ENCODE measurements at regions not wholly inside any gene's neighbourhood (a gene's known extent, or its start where the extent isn't known, plus 50 kb on each side); places are given as distances from the start of the nearest gene placed in this dataset.

DNA sequence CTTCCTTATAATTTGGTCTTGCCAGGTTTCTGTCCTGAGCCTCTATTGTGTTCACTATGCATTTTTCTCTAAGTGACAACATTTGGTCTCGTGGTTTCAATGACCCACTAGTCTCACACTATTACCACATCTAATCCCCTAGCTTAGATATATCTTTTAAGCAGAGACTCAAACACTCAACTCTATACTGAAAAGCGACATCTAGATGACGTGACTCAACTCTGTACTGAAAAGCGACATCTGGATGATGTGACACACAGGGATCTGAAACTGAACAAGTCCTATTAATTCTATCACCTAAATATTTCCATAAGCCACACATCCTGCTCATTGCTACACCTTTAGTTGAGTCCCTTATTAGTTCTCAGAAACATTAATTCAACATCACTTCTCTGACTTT is 141.7 kb upstream of the MBNL1 start:
- TF ChIP-seq EZH2 (IDR thresholded peaks at IDR 0.05) (no peak), POLR2AphosphoS5 (IDR thresholded peaks at IDR 0.05; ENCODE audit: low read depth, low read length) (no peak), POLR2A (IDR thresholded peaks at IDR 0.05; ENCODE audit: borderline replicate concordance, extremely low read depth, insufficient read depth, insufficient read length) (no peak), YY1 (IDR thresholded peaks at IDR 0.05; ENCODE audit: extremely low read depth, insufficient replicate concordance, low read depth, low read length) (no peak), EGR1 (IDR thresholded peaks at IDR 0.05; ENCODE audit: low read depth) (no peak), ATF3 (IDR thresholded peaks at IDR 0.05) (no peak), ZBTB33 (IDR thresholded peaks at IDR 0.05; ENCODE audit: extremely low read depth, insufficient replicate concordance, low read length) (no peak)
- TF ChIP-seq, protein P1, sequence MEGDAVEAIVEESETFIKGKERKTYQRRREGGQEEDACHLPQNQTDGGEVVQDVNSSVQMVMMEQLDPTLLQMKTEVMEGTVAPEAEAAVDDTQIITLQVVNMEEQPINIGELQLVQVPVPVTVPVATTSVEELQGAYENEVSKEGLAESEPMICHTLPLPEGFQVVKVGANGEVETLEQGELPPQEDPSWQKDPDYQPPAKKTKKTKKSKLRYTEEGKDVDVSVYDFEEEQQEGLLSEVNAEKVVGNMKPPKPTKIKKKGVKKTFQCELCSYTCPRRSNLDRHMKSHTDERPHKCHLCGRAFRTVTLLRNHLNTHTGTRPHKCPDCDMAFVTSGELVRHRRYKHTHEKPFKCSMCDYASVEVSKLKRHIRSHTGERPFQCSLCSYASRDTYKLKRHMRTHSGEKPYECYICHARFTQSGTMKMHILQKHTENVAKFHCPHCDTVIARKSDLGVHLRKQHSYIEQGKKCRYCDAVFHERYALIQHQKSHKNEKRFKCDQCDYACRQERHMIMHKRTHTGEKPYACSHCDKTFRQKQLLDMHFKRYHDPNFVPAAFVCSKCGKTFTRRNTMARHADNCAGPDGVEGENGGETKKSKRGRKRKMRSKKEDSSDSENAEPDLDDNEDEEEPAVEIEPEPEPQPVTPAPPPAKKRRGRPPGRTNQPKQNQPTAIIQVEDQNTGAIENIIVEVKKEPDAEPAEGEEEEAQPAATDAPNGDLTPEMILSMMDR (IDR thresholded peaks at IDR 0.05 in 2 of 3, conservative IDR thresholded peaks at IDR 0.05 in 1 of 3; ENCODE audit: borderline replicate concordance in 1 of 3, insufficient read depth in 1 of 3, low read depth in 2 of 3, low read length in 2 of 3) = no peak
- TF ChIP-seq, protein P2, sequence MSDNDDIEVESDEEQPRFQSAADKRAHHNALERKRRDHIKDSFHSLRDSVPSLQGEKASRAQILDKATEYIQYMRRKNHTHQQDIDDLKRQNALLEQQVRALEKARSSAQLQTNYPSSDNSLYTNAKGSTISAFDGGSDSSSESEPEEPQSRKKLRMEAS (IDR thresholded peaks at IDR 0.05) = no peak

All from HCT116 (cell line).